ENCODE measurements at regions not wholly inside any gene's neighbourhood (a gene's known extent, or its start where the extent isn't known, plus 50 kb on each side); places are given as distances from the start of the nearest gene placed in this dataset.

GRCh38 chr14:98379830-98380229 is 892.2 kb downstream of the BCL11B start:
- intact Hi-C loops (cut with micrococcal nuclease), result no loop called here

GRCh38 chr14:98382662-98383061 is 889.3 kb downstream of the BCL11B start:
- intact Hi-C loops (cut with micrococcal nuclease), result no loop called here

DNA sequence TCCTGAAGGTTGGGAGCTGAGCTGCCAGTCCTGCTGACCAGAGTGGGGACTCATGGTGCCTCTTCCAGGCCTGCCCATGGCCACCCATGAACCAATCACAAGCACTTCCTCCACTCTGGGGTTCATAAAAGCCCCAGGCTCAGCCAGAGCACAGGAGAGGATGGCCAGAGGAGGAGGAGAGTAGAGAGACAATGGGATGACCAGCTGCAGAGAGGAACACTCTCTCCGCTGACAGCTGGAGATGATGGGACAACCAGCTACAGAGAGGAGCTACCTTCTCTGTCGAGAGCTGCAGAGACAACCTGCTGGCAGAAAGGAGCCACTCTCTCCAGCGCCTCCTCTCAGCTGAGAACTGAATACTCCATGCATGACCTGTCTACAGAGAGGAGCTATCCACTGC is 886.1 kb downstream of the BCL11B start:
- intact Hi-C loops (cut with micrococcal nuclease), result no loop called here

- intact Hi-C loops (cut with micrococcal nuclease), result no loop called here
These were observed 880.9 kb downstream of the BCL11B start for GRCh38 chr14:98391061-98391460.

- intact Hi-C loops (cut with micrococcal nuclease), result no loop called here
These were observed 878.5 kb downstream of the BCL11B start for GRCh38 chr14:98393527-98393926.

DNA sequence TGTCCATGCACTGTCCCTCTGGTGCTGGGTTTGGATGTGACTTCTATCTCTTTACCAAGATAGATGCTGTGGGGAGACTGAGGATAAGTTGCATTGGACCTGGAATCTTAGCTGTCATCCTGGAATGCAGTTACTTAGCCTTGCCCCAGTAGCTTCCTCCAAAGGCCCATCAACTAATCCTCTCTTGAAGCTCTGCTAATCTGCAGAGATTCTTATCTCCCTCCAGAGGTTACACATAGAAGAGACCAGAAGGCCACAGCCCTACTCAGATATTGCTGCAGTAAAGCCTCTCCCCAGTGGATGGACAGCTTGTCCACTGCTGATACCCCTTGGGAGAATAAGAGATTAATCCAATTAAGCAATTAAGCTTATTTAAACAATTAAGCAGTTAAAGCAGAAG is 867.2 kb downstream of the BCL11B start:
- intact Hi-C loops (cut with micrococcal nuclease), result no loop called here

GRCh38 chr14:98408024-98408555 is 863.9 kb downstream of the BCL11B start:
- intact Hi-C loops (cut with micrococcal nuclease), result no loop called here

GRCh38 chr14:98408713-98409112 is 863.3 kb downstream of the BCL11B start:
- intact Hi-C loops (cut with micrococcal nuclease), result no loop called here

GRCh38 chr14:98411154-98411553 is 860.8 kb downstream of the BCL11B start:
- intact Hi-C loops (cut with micrococcal nuclease), result no loop called here

DNA sequence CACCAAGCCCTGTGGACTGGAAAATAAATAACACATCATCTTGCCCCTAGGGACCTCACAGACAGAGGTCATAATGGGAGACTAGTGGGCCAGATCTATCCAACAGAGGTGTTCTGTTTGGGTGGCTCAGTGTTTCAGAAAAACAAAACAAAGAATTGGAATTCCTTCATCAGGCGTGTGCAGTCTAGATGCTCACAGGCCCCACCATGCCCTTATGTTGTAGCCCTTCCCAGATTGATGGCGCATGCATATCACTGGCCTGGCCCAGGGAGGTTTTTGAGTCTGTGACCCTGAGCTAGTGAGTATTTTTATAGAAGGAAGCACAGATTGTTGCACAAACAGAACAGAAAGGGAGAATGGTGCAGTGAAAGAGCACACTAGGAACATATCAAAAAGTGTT is 859.6 kb downstream of the BCL11B start:
- intact Hi-C loops (cut with micrococcal nuclease), result no loop called here

DNA sequence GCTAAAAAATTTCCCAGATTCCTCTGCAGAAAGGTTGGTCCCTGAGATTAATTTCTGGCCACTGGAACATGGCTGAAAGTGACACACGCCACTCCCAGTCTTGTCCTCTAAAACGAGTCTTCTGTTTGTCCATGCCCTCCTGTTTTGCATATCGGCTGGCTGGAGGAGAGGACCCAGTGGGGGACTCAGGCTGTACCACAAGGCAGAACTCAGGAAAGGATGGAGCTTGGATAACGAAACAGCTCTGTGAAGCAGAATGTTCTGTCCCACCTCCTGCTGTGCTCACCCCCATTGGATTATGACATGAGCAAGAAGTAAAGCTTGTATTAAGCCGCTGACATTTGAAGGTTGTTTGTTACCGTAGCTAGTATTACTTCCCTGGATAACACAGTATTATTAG is 856.2 kb downstream of the BCL11B start:
- intact Hi-C loops (cut with micrococcal nuclease), result no loop called here

GRCh38 chr14:98417001-98417400 is 855.0 kb downstream of the BCL11B start:
- intact Hi-C loops (cut with micrococcal nuclease), result no loop called here

DNA sequence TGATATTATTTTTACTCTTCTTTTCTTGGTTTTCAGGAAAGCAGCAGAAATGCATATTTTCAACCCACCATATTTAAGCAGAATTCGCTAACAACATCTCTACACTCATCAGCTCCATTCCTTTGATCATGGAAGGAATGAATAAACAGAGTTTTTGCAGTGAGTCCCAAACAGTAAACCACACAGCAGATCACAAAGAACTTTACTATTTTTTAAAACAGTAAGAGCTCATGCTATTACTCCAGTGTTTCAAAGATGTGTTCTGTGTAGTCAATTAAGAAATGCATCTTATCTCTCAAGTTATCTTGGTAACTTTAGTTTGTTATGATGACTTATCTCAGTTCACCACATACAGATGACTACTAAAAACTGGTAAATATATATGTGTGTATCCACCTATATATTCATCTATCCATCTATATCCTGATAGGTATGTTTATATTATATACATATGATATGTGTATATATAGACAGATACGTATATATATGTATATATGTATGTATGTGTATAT is 843.5 kb downstream of the BCL11B start:
- intact Hi-C loops (cut with micrococcal nuclease), result no loop called here

GRCh38 chr14:98433436-98433835 is 838.6 kb downstream of the BCL11B start:
- intact Hi-C loops (cut with micrococcal nuclease), result no loop called here

- intact Hi-C loops (cut with micrococcal nuclease), result no loop called here
These were observed 834.9 kb downstream of the BCL11B start for GRCh38 chr14:98437113-98437512.

GRCh38 chr14:98444077-98444476 is 827.9 kb downstream of the BCL11B start:
- intact Hi-C loops (cut with micrococcal nuclease), result no loop called here

DNA sequence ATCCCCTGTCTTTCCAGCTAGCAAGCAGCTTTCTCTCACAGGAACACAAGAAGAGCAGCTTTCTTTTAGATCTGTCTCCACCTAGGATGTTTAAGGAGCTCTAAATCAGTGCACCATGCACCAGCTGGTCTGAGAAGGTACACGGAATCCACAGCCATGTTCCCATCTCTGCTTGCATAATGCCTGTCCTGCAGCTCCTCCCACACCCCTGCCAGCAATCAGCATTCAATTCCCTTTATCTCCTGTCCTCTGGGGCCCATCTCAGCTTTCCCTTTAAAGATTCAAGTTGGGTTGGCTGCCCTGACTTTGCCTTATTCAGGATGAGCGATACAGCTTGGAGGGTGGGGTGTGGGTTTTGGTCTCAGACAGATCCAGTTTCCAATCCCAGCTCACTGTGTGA is 826.3 kb downstream of the BCL11B start:
- intact Hi-C loops (cut with micrococcal nuclease), result no loop called here

- intact Hi-C loops (cut with micrococcal nuclease), result no loop called here
These were observed 825.5 kb downstream of the BCL11B start for GRCh38 chr14:98446508-98446907.

- intact Hi-C loops (cut with micrococcal nuclease), result no loop called here
These were observed 815.8 kb downstream of the BCL11B start for GRCh38 chr14:98456231-98456630.

DNA sequence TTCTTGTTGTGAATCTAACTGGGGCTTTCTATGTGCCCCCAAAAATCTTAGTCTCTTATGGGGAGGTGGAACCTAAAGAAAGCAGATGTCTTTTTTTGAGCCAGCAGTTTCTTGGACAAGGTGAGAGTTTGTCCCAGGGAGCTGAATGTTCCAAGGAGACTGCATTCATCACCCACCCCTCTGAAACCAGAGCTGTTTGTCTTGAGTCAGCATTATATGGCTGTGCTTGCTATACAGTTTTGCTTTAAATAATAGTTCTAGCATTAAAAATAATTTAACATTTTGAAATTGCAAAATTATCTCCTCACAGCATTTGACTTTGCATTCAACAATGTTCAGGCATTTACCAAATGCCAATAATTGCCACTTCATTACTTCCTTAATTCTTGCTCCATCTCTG is 813.3 kb downstream of the BCL11B start:
- intact Hi-C loops (cut with micrococcal nuclease), result no loop called here

DNA sequence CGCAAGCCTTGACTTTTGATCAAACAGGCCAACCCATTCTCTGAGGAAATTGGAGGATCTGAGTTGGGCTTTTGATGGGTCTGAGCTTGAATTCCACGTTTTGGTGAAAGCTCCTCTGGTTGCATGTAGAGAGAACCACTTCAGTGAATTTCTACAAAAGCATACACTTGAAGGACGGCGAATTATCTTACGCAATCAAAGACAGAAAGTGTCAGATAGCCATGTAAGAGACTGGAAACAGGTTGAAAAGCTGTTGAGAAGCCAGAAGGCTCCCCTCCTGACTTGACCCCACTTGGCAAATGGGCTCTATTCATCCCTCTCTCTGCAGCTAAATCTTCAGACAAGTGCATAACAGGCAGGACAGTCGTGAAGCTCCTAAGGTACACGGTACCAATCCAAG is 809.1 kb downstream of the BCL11B start:
- intact Hi-C loops (cut with micrococcal nuclease), result no loop called here

- intact Hi-C loops (cut with micrococcal nuclease), result no loop called here
These were observed 805.2 kb downstream of the BCL11B start for GRCh38 chr14:98466807-98467206.

DNA sequence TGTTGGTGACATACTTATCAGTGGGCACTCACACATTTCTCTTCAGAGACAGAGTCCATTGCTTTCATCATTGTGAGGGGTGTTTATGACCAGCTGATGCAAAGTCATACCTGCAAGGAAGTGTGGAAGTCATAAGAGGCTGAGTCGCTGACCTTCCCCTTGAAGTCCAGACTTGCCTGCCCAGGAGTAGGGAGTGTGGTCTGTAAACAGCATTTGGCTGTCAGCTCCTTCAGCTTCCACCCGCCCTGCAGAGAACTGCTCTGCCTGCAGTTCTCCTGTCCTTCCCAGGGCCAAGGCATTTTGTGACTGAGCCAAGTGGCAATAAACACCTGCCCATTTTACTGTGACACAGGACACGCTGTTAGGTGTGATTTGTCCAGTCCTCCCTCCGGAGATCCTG is 801.3 kb downstream of the BCL11B start:
- intact Hi-C loops (cut with micrococcal nuclease), result no loop called here

GRCh38 chr14:98474900-98475299 is 797.1 kb downstream of the BCL11B start:
- intact Hi-C loops (cut with micrococcal nuclease), result no loop called here
